GM12892 (cell line): ENCODE measurements at regions not wholly inside any gene's neighbourhood (a gene's known extent, or its start where the extent isn't known, plus 50 kb on each side); places are given as distances from the start of the nearest gene placed in this dataset.

Experiments
- POLR2A ChIP-seq: IDR thresholded peaks from 2 replicates; pipeline ENCODE4 v1.6.1; 2011; ENCODE audit warnings: low read depth, low read length, control low read depth
- POLR2AphosphoS5 ChIP-seq: IDR thresholded peaks from 2 replicates; pipeline ENCODE4 v1.6.1; 2011; ENCODE audit warnings: low read depth, low read length, control low read depth
- TAF1 ChIP-seq: IDR thresholded peaks from 2 replicates; pipeline ENCODE4 v1.6.1; 2011; ENCODE audit warnings: low read depth, mild to moderate bottlenecking, control low read depth, low read length, borderline replicate concordance

DNA sequence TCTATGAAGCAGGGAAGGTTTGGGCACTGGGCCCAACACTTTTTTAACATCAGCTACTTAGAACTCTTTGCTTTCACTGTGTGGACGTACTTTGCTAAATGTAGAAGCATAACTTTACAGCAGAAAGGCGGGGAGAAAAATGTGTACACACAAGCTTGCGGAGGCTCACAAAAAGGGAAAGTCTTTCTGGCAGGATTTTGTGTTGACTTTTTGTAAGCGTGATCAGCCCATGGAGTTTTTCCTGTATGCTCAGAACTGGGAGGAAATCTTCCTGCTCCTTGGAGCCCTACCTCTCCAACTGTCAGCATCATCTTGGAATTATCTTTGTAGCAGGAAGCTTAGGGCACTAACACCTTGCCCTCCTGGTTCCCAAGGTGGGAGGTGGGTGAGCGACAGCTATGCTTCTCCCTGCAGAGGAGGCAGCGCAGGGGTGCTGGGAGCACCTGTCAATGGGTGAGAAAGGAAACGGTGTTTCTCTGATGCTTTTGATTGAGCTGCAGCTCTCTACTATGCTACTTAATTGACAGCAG is 321.9 kb downstream of the GADD45G start:
- TF ChIP-seq POLR2A (no peak), TAF1 (no peak), POLR2AphosphoS5 (no peak)
